ENCODE measurements at regions not wholly inside any gene's neighbourhood (a gene's known extent, or its start where the extent isn't known, plus 50 kb on each side); places are given as distances from the start of the nearest gene placed in this dataset.

GRCh38 chr4:28475381-28475780 lies 1614.7 kb downstream of the STIM2 start (continued):
- TF ChIP-seq, protein P1, sequence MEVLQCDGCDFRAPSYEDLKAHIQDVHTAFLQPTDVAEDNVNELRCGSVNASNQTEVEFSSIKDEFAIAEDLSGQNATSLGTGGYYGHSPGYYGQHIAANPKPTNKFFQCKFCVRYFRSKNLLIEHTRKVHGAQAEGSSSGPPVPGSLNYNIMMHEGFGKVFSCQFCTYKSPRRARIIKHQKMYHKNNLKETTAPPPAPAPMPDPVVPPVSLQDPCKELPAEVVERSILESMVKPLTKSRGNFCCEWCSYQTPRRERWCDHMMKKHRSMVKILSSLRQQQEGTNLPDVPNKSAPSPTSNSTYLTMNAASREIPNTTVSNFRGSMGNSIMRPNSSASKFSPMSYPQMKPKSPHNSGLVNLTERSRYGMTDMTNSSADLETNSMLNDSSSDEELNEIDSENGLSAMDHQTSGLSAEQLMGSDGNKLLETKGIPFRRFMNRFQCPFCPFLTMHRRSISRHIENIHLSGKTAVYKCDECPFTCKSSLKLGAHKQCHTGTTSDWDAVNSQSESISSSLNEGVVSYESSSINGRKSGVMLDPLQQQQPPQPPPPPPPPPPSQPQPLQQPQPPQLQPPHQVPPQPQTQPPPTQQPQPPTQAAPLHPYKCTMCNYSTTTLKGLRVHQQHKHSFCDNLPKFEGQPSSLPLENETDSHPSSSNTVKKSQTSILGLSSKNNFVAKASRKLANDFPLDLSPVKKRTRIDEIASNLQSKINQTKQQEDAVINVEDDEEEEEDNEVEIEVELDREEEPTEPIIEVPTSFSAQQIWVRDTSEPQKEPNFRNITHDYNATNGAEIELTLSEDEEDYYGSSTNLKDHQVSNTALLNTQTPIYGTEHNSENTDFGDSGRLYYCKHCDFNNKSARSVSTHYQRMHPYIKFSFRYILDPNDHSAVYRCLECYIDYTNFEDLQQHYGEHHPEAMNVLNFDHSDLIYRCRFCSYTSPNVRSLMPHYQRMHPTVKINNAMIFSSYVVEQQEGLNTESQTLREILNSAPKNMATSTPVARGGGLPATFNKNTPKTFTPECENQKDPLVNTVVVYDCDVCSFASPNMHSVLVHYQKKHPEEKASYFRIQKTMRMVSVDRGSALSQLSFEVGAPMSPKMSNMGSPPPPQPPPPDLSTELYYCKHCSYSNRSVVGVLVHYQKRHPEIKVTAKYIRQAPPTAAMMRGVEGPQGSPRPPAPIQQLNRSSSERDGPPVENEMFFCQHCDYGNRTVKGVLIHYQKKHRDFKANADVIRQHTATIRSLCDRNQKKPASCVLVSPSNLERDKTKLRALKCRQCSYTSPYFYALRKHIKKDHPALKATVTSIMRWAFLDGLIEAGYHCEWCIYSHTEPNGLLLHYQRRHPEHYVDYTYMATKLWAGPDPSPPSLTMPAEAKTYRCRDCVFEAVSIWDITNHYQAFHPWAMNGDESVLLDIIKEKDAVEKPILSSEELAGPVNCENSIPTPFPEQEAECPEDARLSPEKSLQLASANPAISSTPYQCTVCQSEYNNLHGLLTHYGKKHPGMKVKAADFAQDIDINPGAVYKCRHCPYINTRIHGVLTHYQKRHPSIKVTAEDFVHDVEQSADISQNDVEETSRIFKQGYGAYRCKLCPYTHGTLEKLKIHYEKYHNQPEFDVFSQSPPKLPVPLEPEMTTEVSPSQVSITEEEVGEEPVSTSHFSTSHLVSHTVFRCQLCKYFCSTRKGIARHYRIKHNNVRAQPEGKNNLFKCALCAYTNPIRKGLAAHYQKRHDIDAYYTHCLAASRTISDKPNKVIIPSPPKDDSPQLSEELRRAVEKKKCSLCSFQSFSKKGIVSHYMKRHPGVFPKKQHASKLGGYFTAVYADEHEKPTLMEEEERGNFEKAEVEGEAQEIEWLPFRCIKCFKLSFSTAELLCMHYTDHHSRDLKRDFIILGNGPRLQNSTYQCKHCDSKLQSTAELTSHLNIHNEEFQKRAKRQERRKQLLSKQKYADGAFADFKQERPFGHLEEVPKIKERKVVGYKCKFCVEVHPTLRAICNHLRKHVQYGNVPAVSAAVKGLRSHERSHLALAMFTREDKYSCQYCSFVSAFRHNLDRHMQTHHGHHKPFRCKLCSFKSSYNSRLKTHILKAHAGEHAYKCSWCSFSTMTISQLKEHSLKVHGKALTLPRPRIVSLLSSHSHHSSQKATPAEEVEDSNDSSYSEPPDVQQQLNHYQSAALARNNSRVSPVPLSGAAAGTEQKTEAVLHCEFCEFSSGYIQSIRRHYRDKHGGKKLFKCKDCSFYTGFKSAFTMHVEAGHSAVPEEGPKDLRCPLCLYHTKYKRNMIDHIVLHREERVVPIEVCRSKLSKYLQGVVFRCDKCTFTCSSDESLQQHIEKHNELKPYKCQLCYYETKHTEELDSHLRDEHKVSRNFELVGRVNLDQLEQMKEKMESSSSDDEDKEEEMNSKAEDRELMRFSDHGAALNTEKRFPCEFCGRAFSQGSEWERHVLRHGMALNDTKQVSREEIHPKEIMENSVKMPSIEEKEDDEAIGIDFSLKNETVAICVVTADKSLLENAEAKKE (CRISPR knock-in tag; IDR thresholded peaks at IDR 0.05), result no peak

- H3K27ac ChIP-seq (ENCODE audit: low read depth), result no peak overlapping the region; the same call in 1 of the 2 replicates
- peaks cover 2% of the 10 kb centered on the region for H3K27me3 Mint-ChIP-seq (ENCODE audit: insufficient read depth, low read depth, poor library complexity)
- H3F3A ChIP-seq (replicated peaks; ENCODE audit: low read depth), result no peaks in the 10 kb centered on the region
- peak overlapping the region; percentile 8; the same call in 1 of the 2 replicates for H3K4me3 ChIP-seq
- no peaks in the 10 kb centered on the region for H3K27me3 ChIP-seq (ENCODE audit: insufficient read depth)
- H3K36me3 Mint-ChIP-seq (ENCODE audit: low read depth), result no peaks in the 10 kb centered on the region; the same call in 2 of the 3 replicates
- no peak overlapping the region for H3K4me3 Mint-ChIP-seq
- H3K4me1 Mint-ChIP-seq, result peaks cover 42% of the 10 kb centered on the region
- no peaks in the 10 kb centered on the region for H3K36me3 ChIP-seq (ENCODE audit: insufficient read depth)
- H3K79me2 ChIP-seq (replicated peaks; ENCODE audit: insufficient read depth), result no peaks in the 10 kb centered on the region
- H3K9me2 ChIP-seq (ENCODE audit: insufficient read depth), result peaks cover 5% of the 10 kb centered on the region; the same call in 1 of the 2 replicates
- no peaks in the 10 kb centered on the region; the same call in 2 of the 3 replicates for H3K9me3 Mint-ChIP-seq
- H3K27ac Mint-ChIP-seq, result no peak overlapping the region
- no peak overlapping the region for H2AFZ ChIP-seq
- DNase-seq (ENCODE audit: low spot score) (peak; percentile 38), ATAC-seq (peak; percentile 71)
- H3K4me1 ChIP-seq (ENCODE audit: insufficient read depth), result peaks cover 47% of the 10 kb centered on the region
- no peaks in the 10 kb centered on the region for H4K20me1 ChIP-seq (replicated peaks; ENCODE audit: insufficient read depth)
- H3K4me2 ChIP-seq, result peak overlapping the region; percentile 36; the same call in 1 of the 2 replicates
- TF ChIP-seq REST (IDR thresholded peaks at IDR 0.05; ENCODE audit: unreplicated experiment) (no peak), JUNB (IDR thresholded peaks at IDR 0.05; ENCODE audit: unreplicated experiment) (no peak), NANOG (IDR thresholded peaks at IDR 0.05; ENCODE audit: borderline replicate concordance) (no peak), ETS1 (IDR thresholded peaks at IDR 0.05) (no peak), ZNF331 (CRISPR knock-in tag; IDR thresholded peaks at IDR 0.05; ENCODE audit: low read depth) (no peak), POLR2AphosphoS5 (IDR thresholded peaks at IDR 0.05; ENCODE audit: low read depth) (no peak)
These were observed 1619.0 kb downstream of the STIM2 start for GRCh38 chr4:28479666-28480065.
